K562 (cell line): ENCODE measurements at regions not wholly inside any gene's neighbourhood (a gene's known extent, or its start where the extent isn't known, plus 50 kb on each side); places are given as distances from the start of the nearest gene placed in this dataset.

ENCODE experiments used
- ATAC-seq: fragments of 200-7000 bp; cut with Tn5 transposase; 3 replicates; pipeline ENCODE4 v1.9.1; 2020; ENCODE audit warnings: moderate library complexity
- BruUV-seq: library from RNA; stranded (reverse); fragments of 400-500 nt; replicated peaks from 2 replicates; lab custom pipeline; 2021; lab: Mats Ljungman, UMichigan
- CTCF ChIA-PET: fragments of 300-600 bp; formaldehyde crosslinking; extraction: SDS; loops from one replicate; lab custom pipeline; 2021; ENCODE audit warnings: low intra/inter-chr PET ratio; lab: Yijun Ruan, JAX
- POLR2A ChIA-PET: fragments of 300-600, 350-650 bp; sonication (Branson Sonifier 250); formaldehyde crosslinking; extraction: SDS; loops from one replicate; lab custom pipeline; 2021; ENCODE audit warnings: antibody characterized with exemption, inconsistent platforms; lab: Yijun Ruan, JAX
- DNase-seq, 4 experiments: peaks; one replicate each; pipeline versions ENCODE4 v3.0.0 to v3.0.0-alpha.2; 2011 to 2018; ENCODE audit warnings: low spot score in 3 of 4, mixed read lengths in 3 of 4; ENCODE audit errors: extremely low read depth in 1 of 4
- FAIRE-seq: peaks from 2 replicates; lab custom pipeline; 2011; peaks lifted over from hg19 to GRCh38; lab: Jason Lieb, UNC
- H2AFZ ChIP-seq: 2 replicates; pipeline ENCODE4 v1.6.0; 2011; ENCODE audit warnings: low read depth, low read length, control low read depth, inconsistent platforms
- H3K27ac ChIP-seq: fragments of 200-600 bp; 3 replicates; pipeline ENCODE4 v1.8.0; 2011; ENCODE audit warnings: low read depth, mild to moderate bottlenecking, control low read depth, inconsistent platforms, low read length, moderate library complexity, mixed read lengths; ENCODE audit errors: extremely low read depth
- H3K27me3 ChIP-seq, 2 experiments: fragments of 300-600 bp in 1 of 2; 2 replicates in 1 of 2; 3 replicates in 1 of 2; pipeline versions ENCODE4 v1.6.0 to v1.8.0; 2011; ENCODE audit warnings: inconsistent platforms in 2 of 2, low read length in 2 of 2, mild to moderate bottlenecking in 1 of 2, mixed read lengths in 1 of 2, moderate library complexity in 1 of 2; ENCODE audit not compliant: control insufficient read depth in 2 of 2, insufficient read depth in 2 of 2
- H3K36me3 ChIP-seq: fragments of 300-600 bp; 3 replicates; pipeline ENCODE4 v1.8.0; 2011; ENCODE audit warnings: mild to moderate bottlenecking, low read length, inconsistent platforms; ENCODE audit not compliant: control insufficient read depth, insufficient read depth
- H3K4me1 ChIP-seq, 2 experiments: fragments of 200-600 bp in 1 of 2; replicated peaks in 1 of 2; 2 replicates in 1 of 2; 3 replicates in 1 of 2; pipeline versions ENCODE4 v1.5.1 to v1.8.0; 2011; ENCODE audit warnings: inconsistent platforms in 2 of 2, low read length in 2 of 2, mild to moderate bottlenecking in 1 of 2, mixed read lengths in 1 of 2, moderate library complexity in 1 of 2; ENCODE audit not compliant: control insufficient read depth in 2 of 2, insufficient read depth in 2 of 2
- H3K4me2 ChIP-seq: 2 replicates; pipeline ENCODE4 v1.6.1; 2011; ENCODE audit warnings: low read length, control low read depth, inconsistent platforms, mixed read lengths; ENCODE audit not compliant: insufficient read depth
- H3K4me3 ChIP-seq: fragments of 200-600 bp; sonication (generic), shearing (Covaris generic); 2 replicates; pipeline ENCODE4 v1.5.1; 2016; ENCODE audit warnings: control low read depth, inconsistent platforms
- H3K79me2 ChIP-seq: fragments of 200-600 bp; 3 replicates; pipeline ENCODE4 v1.8.0; 2011; ENCODE audit warnings: low read length, inconsistent platforms; ENCODE audit not compliant: control insufficient read depth, insufficient read depth
- H3K9ac ChIP-seq, 2 experiments: 2 replicates each; pipeline versions ENCODE4 v1.6.0 to v1.6.1; 2011; ENCODE audit warnings: low read depth in 2 of 2, low read length in 2 of 2, control low read depth in 1 of 2, inconsistent platforms in 1 of 2, mild to moderate bottlenecking in 1 of 2, mixed read lengths in 1 of 2; ENCODE audit not compliant: insufficient read depth in 1 of 2
- H3K9me1 ChIP-seq: one replicate; pipeline ENCODE4 v1.6.0; 2011; ENCODE audit warnings: inconsistent platforms, mild to moderate bottlenecking, low read length, moderate library complexity; ENCODE audit not compliant: control insufficient read depth, insufficient read depth
- H3K9me3 ChIP-seq: replicated peaks from 2 replicates; pipeline ENCODE4 v1.5.1; 2011; ENCODE audit warnings: low read depth, low read length, inconsistent platforms; ENCODE audit not compliant: control insufficient read depth, insufficient read depth
- H4K20me1 ChIP-seq: replicated peaks from 2 replicates; pipeline ENCODE4 v1.6.1; 2011; ENCODE audit warnings: low read length, inconsistent platforms, mixed read lengths; ENCODE audit not compliant: control insufficient read depth, insufficient read depth
- FOXP4 ChIP-seq: sonication (generic); formaldehyde crosslinking; IDR thresholded peaks from 2 replicates; pipeline ENCODE4 v1.8.0; 2022; ENCODE audit warnings: mild to moderate bottlenecking, missing genetic modification reagents, borderline replicate concordance
- JUND ChIP-seq, 2 experiments: IDR thresholded peaks; 2 replicates in 1 of 2; 3 replicates in 1 of 2; pipeline ENCODE4 v1.6.1; 2011; ENCODE audit warnings: borderline replicate concordance in 2 of 2, low read depth in 2 of 2, low read length in 2 of 2, improper control_type of control experiment in 1 of 2, missing biosample characterization in 1 of 2, missing genetic modification characterization in 1 of 2, missing genetic modification reagents in 1 of 2
- RFX1 ChIP-seq: fragments of 450-650 bp; IDR thresholded peaks from 2 replicates; pipeline ENCODE4 v1.6.1; 2016; ENCODE audit warnings: mild to moderate bottlenecking, moderate library complexity
- WGBS: fragments of 100-300 bp; shearing (Covaris generic); methylation state at CpG from one replicate; pipeline ENCODE4 v1.1.6; 2016; ENCODE audit warnings: low coverage, mixed read lengths; ENCODE audit not compliant: insufficient coverage; ENCODE audit errors: missing lambda C conversion rate; 5-methylcytosine and 5-hydroxymethylcytosine counted together
- in situ Hi-C: fragments of 300-500 bp; cut with MboI; formaldehyde crosslinking; loops from 4 replicates; pipeline ENCODE4 v1.15.0; 2018; ENCODE audit warnings: inconsistent platforms, mixed read lengths
- intact Hi-C: fragments of 100-400 bp; cut with micrococcal nuclease; formaldehyde crosslinking; loops from 2 replicates; pipeline ENCODE4 v1.14.2; 2022

GRCh38 chr17:52678211-52678610 lies 519.7 kb upstream of the CA10 start (continued):
- no peak for TF ChIP-seq FOXP4
- TF ChIP-seq, all 486 proteins: peak for 0

- Histone ChIP-seq H3K36me3 (no peaks in the 10 kb centered on the region), H4K20me1 (no peaks in the 10 kb centered on the region), H3K4me1 (no peaks in the 10 kb centered on the region), H3K79me2 (no peaks in the 10 kb centered on the region), H3K9me1 (no peaks in the 10 kb centered on the region), H2AFZ (no peak overlapping the region), H3K4me3 (no peak overlapping the region), H3K9me3 (no peaks in the 10 kb centered on the region), H3K27ac (no peak overlapping the region), H3K9ac (no peak overlapping the region), H3K4me2 (no peak overlapping the region), H3K27me3 (no peaks in the 10 kb centered on the region)
- FAIRE-seq (no peak), ATAC-seq (no peak), DNase-seq (no peak)
- intact Hi-C loops (no loop called here), in situ Hi-C loops (no loop called here)
- BruUV-seq = no TSS peak
- ChIA-PET POLR2A (no interaction called here), CTCF (no interaction called here)
- no peak for TF ChIP-seq JUND (IDR thresholded peaks at IDR 0.05; ENCODE audit: borderline replicate concordance, low read depth, low read length)
- no peak for TF ChIP-seq JUND (tag; IDR thresholded peaks at IDR 0.05; ENCODE audit: borderline replicate concordance, low read depth, low read length)
- TF ChIP-seq RFX1 = 0 out of 2 replicates have a peak, but pooled peaks have one; percentile 18
- WGBS = 1% methylated on average over 4 of the region's 4 CpGs
Observed at GRCh38 chr17:52674686-52675085, 516.2 kb upstream of the CA10 start.
